Uterus (tissue), 2 donors: ENCODE measurements at regions not wholly inside any gene's neighbourhood (a gene's known extent, or its start where the extent isn't known, plus 50 kb on each side); places are given as distances from the start of the nearest gene placed in this dataset.

Experiments used
- CTCF ChIP-seq, 4 experiments: fragments of 200-600 bp in 2 of 4; fragments of 450-650 bp in 2 of 4; sonication (generic) in 2 of 4; IDR thresholded peaks; one replicate each; pipeline ENCODE4 v1.5.1; 2016 to 2019; ENCODE audit warnings: antibody characterized with exemption in 4 of 4, mild to moderate bottlenecking in 2 of 4, moderate library complexity in 1 of 4
- POLR2A ChIP-seq, 2 donors: fragments of 450-650 bp; IDR thresholded peaks; one replicate each; pipeline ENCODE4 v1.6.1; 2016; ENCODE audit warnings: antibody characterized with exemption in 2 of 2, mild to moderate bottlenecking in 1 of 2, moderate library complexity in 1 of 2

DNA sequence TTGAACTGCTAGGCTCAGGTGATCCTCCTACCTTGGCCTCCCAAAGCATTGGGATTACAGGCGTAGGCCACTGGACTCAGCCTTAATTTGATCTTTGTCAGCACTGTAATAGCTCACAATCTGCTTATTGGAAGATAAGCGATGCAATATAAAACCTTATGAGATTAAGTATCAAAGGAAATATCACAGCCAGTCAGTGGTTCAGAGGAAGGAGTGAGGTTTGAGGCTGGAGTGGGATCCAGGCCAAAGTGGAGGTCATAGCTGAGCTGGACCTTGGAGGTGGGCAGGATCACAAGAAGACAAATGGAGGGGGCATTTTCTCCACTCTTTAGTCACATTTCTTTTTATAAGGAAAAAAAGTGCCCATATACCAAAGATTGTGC, 228.5 kb downstream of the RHOU start:
- no peak for TF ChIP-seq CTCF (IDR thresholded peaks at IDR 0.05)
- no peak for TF ChIP-seq POLR2A (IDR thresholded peaks at IDR 0.05)
